ENCODE measurements at regions not wholly inside any gene's neighbourhood (a gene's known extent, or its start where the extent isn't known, plus 50 kb on each side); places are given as distances from the start of the nearest gene placed in this dataset.

DNA sequence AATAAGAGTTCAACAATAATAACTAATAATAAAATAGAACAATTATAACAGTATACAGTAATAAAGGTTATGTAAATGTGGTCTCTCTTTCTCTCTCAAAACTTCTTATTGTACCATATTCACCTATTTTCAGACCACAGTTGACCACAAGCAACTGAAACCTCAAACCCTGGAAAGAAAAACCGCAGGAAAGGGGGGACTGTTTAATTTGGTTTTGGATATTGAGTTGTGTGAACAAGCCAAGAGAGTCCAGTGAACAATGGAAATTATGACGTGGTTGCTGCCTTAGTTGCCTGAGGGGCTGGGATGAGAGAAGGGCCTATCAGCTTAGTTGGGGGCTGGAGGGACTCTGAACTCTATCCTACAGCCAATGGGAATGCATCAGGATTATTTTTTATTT, 178.7 kb upstream of the POU2AF2 start:
- TF ChIP-seq, protein P1, sequence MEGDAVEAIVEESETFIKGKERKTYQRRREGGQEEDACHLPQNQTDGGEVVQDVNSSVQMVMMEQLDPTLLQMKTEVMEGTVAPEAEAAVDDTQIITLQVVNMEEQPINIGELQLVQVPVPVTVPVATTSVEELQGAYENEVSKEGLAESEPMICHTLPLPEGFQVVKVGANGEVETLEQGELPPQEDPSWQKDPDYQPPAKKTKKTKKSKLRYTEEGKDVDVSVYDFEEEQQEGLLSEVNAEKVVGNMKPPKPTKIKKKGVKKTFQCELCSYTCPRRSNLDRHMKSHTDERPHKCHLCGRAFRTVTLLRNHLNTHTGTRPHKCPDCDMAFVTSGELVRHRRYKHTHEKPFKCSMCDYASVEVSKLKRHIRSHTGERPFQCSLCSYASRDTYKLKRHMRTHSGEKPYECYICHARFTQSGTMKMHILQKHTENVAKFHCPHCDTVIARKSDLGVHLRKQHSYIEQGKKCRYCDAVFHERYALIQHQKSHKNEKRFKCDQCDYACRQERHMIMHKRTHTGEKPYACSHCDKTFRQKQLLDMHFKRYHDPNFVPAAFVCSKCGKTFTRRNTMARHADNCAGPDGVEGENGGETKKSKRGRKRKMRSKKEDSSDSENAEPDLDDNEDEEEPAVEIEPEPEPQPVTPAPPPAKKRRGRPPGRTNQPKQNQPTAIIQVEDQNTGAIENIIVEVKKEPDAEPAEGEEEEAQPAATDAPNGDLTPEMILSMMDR (IDR thresholded peaks at IDR 0.05 in 4 of 5, conservative IDR thresholded peaks at IDR 0.05 in 1 of 5) = no peak
- no peak for TF ChIP-seq POLR2A (IDR thresholded peaks at IDR 0.05)
